Upper lobe of right lung (tissue), 1 donor: ENCODE measurements at regions not wholly inside any gene's neighbourhood (a gene's known extent, or its start where the extent isn't known, plus 50 kb on each side); places are given as distances from the start of the nearest gene placed in this dataset.

ENCODE experiments used
- ATAC-seq: fragments of 200-7000 bp; cut with Tn5 transposase; one replicate; pipeline ENCODE4 v1.9.1; 2020; ENCODE audit warnings: mild to moderate bottlenecking, moderate library complexity
- DNase-seq: peaks from one replicate; pipeline ENCODE4 v3.0.0-alpha.2; 2020
- H3K27ac ChIP-seq: fragments of 200-600 bp; one replicate; pipeline ENCODE4 v1.8.0; 2022
- H3K27me3 ChIP-seq: fragments of 200-600 bp; one replicate; pipeline ENCODE4 v1.8.0; 2022; ENCODE audit warnings: mild to moderate bottlenecking
- H3K36me3 ChIP-seq: fragments of 200-600 bp; one replicate; pipeline ENCODE4 v1.8.0; 2022
- H3K4me1 ChIP-seq: fragments of 200-600 bp; one replicate; pipeline ENCODE4 v1.8.0; 2022
- H3K4me3 ChIP-seq: fragments of 200-600 bp; one replicate; pipeline ENCODE4 v1.8.0; 2022; ENCODE audit warnings: mild to moderate bottlenecking
- H3K9me3 ChIP-seq: fragments of 200-600 bp; one replicate; pipeline ENCODE4 v1.8.0; 2022
- intact Hi-C: fragments of 100-400 bp; cut with DNase I; formaldehyde crosslinking; loops from one replicate; pipeline ENCODE4 v1.11.0; 2022
- TF ChIP-seq, protein P1 (sequence below): fragments of 200-600 bp; IDR thresholded peaks from one replicate; pipeline ENCODE4 v1.8.0; 2022; ENCODE audit warnings: antibody characterized with exemption
- donor health status: DM: no; HTN: yes; CAD: no; lungs with severe emphysema.

DNA sequence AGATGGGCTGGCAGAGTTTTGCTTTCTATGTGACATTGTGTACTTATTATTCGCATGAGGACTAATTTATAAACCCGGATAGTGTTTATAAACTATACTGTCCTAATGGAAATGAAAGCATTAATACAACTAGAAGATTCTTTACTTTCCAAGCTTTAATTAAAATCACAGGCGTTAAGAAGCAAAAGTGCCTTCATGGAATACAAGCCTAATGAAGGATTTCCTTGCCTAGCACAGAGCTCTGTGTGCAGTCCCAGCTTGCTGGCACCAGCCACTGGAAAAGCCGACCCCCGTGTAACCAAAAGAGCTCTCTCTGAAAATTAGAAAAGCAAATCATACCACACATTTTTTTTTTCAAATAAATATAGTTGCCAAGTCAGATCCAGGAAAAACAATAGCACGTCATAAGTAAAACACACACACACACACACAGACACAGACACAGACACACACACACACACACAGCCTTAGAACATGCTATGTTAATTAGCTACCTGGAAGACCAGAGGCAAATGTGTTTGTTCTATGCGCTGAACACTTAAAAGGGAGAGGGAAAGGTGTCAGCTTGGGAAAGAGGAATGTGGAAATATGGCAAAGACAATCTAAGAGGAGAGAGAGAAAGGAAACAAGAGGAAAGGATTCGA is 1084.2 kb downstream of the TUSC7 start:
- H3K4me3 ChIP-seq: no peak overlapping the region
- H3K27ac ChIP-seq: no peak overlapping the region
- no peaks in the 10 kb centered on the region for H3K27me3 ChIP-seq
- ATAC-seq (no peak), DNase-seq (no peak)
- intact Hi-C loops: no loop called here
- TF ChIP-seq, protein P1, sequence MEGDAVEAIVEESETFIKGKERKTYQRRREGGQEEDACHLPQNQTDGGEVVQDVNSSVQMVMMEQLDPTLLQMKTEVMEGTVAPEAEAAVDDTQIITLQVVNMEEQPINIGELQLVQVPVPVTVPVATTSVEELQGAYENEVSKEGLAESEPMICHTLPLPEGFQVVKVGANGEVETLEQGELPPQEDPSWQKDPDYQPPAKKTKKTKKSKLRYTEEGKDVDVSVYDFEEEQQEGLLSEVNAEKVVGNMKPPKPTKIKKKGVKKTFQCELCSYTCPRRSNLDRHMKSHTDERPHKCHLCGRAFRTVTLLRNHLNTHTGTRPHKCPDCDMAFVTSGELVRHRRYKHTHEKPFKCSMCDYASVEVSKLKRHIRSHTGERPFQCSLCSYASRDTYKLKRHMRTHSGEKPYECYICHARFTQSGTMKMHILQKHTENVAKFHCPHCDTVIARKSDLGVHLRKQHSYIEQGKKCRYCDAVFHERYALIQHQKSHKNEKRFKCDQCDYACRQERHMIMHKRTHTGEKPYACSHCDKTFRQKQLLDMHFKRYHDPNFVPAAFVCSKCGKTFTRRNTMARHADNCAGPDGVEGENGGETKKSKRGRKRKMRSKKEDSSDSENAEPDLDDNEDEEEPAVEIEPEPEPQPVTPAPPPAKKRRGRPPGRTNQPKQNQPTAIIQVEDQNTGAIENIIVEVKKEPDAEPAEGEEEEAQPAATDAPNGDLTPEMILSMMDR: no peak
- no peaks in the 10 kb centered on the region for H3K4me1 ChIP-seq
- H3K9me3 ChIP-seq: no peaks in the 10 kb centered on the region
- H3K36me3 ChIP-seq: no peaks in the 10 kb centered on the region

DNA sequence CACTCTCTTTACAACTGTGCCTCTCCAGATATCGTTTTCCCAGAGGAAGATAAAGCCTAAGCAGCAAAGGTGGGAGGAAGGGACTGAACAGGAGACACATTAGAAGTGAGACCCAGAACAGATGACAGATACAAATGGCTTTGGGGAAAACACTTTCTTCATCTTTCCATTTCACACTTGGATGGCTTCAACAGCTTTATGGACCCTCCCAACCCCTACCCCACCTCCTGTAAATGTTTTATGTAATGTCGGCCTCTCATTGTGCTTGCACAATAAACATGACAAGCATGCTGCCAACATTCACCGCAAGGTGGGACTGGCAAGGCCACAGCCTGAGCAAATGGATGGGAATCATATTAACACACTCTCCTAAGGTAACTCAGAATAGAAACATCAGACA is 1088.6 kb downstream of the TUSC7 start:
- no peaks in the 10 kb centered on the region for H3K4me1 ChIP-seq
- H3K27ac ChIP-seq: no peak overlapping the region
- ATAC-seq: no peak
- no peaks in the 10 kb centered on the region for H3K36me3 ChIP-seq
- DNase-seq: no peak
- TF ChIP-seq, protein P1: no peak
- intact Hi-C loops: no loop called here
- no peaks in the 10 kb centered on the region for H3K9me3 ChIP-seq
- no peak overlapping the region for H3K4me3 ChIP-seq
- H3K27me3 ChIP-seq: no peaks in the 10 kb centered on the region

DNA sequence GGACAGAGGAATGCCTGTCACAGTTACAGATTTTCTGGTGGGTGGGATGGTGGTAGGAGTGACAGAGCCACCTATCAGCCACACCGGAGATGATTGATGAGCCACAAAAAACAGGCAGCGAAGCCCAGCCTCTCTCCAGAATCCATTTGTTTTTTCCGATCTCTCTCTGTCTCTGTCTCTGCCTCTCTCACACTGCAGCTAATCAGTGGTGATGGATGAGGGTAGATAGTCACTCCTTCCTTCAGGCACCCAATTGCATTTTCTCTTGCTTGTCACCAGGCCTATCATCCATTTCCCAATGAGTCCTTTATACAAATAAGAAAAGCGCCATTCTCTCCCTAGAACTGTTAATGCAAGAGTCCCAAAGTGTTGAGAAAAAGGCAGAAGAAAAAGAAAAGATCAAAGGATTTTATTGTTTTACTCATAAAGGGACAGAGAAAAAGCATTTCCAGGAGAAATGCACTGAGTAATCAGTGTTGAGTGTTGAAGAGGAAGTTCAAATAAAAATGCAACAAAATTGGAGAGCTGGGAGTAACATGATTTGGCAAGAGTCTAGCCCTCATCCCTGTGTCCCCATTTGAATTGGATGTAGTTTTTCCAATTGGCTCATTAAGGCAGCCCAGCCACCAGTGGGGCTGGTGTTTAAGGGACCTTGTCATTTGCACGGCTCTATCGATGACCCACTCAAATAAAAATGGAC is 1089.3 kb downstream of the TUSC7 start:
- Histone ChIP-seq H3K4me3 (no peak overlapping the region), H3K4me1 (no peaks in the 10 kb centered on the region), H3K27me3 (no peaks in the 10 kb centered on the region), H3K36me3 (no peaks in the 10 kb centered on the region), H3K27ac (no peak overlapping the region), H3K9me3 (no peaks in the 10 kb centered on the region)
- DNase-seq (no peak), ATAC-seq (no peak)
- intact Hi-C loops: no loop called here
- TF ChIP-seq, protein P1: no peak

DNA sequence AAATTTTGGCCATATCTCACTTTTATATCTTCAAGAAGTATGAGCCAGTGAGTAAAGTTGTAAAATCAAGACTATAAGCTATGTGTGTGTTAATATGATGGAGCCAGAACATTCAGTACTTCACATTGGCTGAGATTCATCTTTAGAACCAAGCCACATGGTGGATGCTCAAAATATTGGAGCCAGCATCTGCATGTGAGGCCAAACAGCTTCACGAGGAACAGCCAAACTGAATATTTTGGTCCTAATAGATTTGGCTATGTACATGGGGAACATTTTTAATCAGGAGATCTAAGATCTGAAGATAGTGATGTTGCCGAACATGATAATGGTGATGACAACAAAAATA is 1089.8 kb downstream of the TUSC7 start:
- Histone ChIP-seq H3K4me1 (no peaks in the 10 kb centered on the region), H3K27ac (no peak overlapping the region), H3K9me3 (no peaks in the 10 kb centered on the region), H3K36me3 (no peaks in the 10 kb centered on the region), H3K4me3 (no peak overlapping the region), H3K27me3 (no peaks in the 10 kb centered on the region)
- intact Hi-C loops: no loop called here
- DNase-seq: no peak
- TF ChIP-seq, protein P1: no peak
- ATAC-seq: no peak

DNA sequence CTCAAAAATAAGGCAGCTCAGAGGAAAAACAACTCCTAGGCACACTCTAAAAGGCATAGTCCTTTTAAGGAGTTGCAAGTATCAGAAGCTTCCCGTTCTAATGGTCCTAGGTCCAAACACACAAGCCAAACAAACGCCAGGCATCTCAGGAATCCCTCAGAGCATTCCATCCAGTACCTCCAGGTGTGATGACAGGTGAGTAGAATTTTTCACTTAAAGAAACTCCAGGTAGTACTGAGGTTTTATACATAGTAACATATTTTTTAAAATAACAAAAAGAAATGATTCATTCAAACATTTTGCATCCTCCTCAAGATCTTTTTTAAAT is 1092.3 kb downstream of the TUSC7 start:
- H3K4me1 ChIP-seq: no peaks in the 10 kb centered on the region
- no peak overlapping the region for H3K4me3 ChIP-seq
- H3K27me3 ChIP-seq: no peaks in the 10 kb centered on the region
- DNase-seq: no peak
- TF ChIP-seq, protein P1: no peak
- ATAC-seq: peak; percentile 71
- no peak overlapping the region for H3K27ac ChIP-seq
- H3K9me3 ChIP-seq: no peaks in the 10 kb centered on the region
- intact Hi-C loops: no loop called here
- no peaks in the 10 kb centered on the region for H3K36me3 ChIP-seq
